Upper lobe of left lung (tissue), 4 donors: ENCODE measurements at regions not wholly inside any gene's neighbourhood (a gene's known extent, or its start where the extent isn't known, plus 50 kb on each side); places are given as distances from the start of the nearest gene placed in this dataset.

Experiments
- CTCF ChIP-seq, 6 experiments: fragments of 450-650 bp in 4 of 6; fragments of 200-600 bp in 2 of 6; sonication (generic) in 2 of 6; IDR thresholded peaks; one replicate each; pipeline ENCODE4 v1.5.1; 2016 to 2019; ENCODE audit warnings: antibody characterized with exemption in 6 of 6
- EP300 ChIP-seq, 4 donors: sonication (generic); formaldehyde crosslinking; IDR thresholded peaks; one replicate each; pipeline ENCODE4 v1.5.1; 2017; ENCODE audit warnings: antibody characterized with exemption in 4 of 4, control low read depth in 2 of 4
- POLR2A ChIP-seq, 4 donors: fragments of 450-650 bp; IDR thresholded peaks; one replicate each; pipeline ENCODE4 v1.5.1; 2016 to 2017; ENCODE audit warnings: antibody characterized with exemption in 4 of 4, mild to moderate bottlenecking in 2 of 4
- POLR2AphosphoS5 ChIP-seq, 2 donors: sonication (generic); formaldehyde crosslinking; IDR thresholded peaks; one replicate each; pipeline ENCODE4 v1.5.1; 2017; ENCODE audit warnings: antibody characterized with exemption in 2 of 2

- TF ChIP-seq CTCF (IDR thresholded peaks at IDR 0.05), result no peak
- TF ChIP-seq POLR2AphosphoS5 (IDR thresholded peaks at IDR 0.05), result no peak
- TF ChIP-seq POLR2A (IDR thresholded peaks at IDR 0.05), result no peak
- TF ChIP-seq EP300 (IDR thresholded peaks at IDR 0.05), result no peak
Measured at GRCh38 chr18:44342162-44342561, 338.5 kb upstream of the SETBP1 start.
